ENCODE measurements at regions not wholly inside any gene's neighbourhood (a gene's known extent, or its start where the extent isn't known, plus 50 kb on each side); places are given as distances from the start of the nearest gene placed in this dataset.

DNA sequence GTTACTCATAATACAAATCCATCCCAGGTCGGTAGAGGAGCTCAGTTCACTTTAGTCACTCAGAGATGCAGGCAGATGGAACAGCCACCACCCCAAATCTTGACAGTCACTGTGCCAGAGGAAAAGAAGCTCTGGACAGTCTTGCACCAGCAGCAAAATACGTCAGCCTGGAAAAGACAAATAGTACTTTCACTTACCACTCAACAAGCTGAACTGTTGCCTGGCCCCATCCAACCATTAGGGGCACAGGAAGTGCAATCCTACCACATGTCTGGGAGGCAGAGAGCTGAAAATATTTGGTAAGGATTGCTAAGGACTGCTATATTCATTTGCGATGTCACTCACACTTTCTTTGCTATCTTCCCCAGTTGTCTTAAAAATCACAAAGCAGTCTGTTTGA lies 239.1 kb upstream of the TOX3 start:
- no peak for TF ChIP-seq EZH2 (IDR thresholded peaks at IDR 0.05; ENCODE audit: low read depth, unreplicated experiment)
- TF ChIP-seq, protein P1, sequence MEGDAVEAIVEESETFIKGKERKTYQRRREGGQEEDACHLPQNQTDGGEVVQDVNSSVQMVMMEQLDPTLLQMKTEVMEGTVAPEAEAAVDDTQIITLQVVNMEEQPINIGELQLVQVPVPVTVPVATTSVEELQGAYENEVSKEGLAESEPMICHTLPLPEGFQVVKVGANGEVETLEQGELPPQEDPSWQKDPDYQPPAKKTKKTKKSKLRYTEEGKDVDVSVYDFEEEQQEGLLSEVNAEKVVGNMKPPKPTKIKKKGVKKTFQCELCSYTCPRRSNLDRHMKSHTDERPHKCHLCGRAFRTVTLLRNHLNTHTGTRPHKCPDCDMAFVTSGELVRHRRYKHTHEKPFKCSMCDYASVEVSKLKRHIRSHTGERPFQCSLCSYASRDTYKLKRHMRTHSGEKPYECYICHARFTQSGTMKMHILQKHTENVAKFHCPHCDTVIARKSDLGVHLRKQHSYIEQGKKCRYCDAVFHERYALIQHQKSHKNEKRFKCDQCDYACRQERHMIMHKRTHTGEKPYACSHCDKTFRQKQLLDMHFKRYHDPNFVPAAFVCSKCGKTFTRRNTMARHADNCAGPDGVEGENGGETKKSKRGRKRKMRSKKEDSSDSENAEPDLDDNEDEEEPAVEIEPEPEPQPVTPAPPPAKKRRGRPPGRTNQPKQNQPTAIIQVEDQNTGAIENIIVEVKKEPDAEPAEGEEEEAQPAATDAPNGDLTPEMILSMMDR (conservative IDR thresholded peaks at IDR 0.05; ENCODE audit: low read depth in 2 of 2), result no peak
- no peak for TF ChIP-seq POLR2AphosphoS5 (IDR thresholded peaks at IDR 0.05; ENCODE audit: low read depth)
- TF ChIP-seq, protein P2, sequence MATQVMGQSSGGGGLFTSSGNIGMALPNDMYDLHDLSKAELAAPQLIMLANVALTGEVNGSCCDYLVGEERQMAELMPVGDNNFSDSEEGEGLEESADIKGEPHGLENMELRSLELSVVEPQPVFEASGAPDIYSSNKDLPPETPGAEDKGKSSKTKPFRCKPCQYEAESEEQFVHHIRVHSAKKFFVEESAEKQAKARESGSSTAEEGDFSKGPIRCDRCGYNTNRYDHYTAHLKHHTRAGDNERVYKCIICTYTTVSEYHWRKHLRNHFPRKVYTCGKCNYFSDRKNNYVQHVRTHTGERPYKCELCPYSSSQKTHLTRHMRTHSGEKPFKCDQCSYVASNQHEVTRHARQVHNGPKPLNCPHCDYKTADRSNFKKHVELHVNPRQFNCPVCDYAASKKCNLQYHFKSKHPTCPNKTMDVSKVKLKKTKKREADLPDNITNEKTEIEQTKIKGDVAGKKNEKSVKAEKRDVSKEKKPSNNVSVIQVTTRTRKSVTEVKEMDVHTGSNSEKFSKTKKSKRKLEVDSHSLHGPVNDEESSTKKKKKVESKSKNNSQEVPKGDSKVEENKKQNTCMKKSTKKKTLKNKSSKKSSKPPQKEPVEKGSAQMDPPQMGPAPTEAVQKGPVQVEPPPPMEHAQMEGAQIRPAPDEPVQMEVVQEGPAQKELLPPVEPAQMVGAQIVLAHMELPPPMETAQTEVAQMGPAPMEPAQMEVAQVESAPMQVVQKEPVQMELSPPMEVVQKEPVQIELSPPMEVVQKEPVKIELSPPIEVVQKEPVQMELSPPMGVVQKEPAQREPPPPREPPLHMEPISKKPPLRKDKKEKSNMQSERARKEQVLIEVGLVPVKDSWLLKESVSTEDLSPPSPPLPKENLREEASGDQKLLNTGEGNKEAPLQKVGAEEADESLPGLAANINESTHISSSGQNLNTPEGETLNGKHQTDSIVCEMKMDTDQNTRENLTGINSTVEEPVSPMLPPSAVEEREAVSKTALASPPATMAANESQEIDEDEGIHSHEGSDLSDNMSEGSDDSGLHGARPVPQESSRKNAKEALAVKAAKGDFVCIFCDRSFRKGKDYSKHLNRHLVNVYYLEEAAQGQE (IDR thresholded peaks at IDR 0.05; ENCODE audit: unreplicated experiment), result no peak
- TF ChIP-seq CREB1 (CRISPR knock-in tag; IDR thresholded peaks at IDR 0.05; ENCODE audit: low read depth), result no peak
- TF ChIP-seq ZNF331 (CRISPR knock-in tag; IDR thresholded peaks at IDR 0.05; ENCODE audit: low read depth), result no peak
- TF ChIP-seq JUNB (IDR thresholded peaks at IDR 0.05; ENCODE audit: unreplicated experiment), result no peak
- no peak for TF ChIP-seq EZH2phosphoT487 (IDR thresholded peaks at IDR 0.05; ENCODE audit: unreplicated experiment)

Data from GM23338 (cell line).